ENCODE measurements at regions not wholly inside any gene's neighbourhood (a gene's known extent, or its start where the extent isn't known, plus 50 kb on each side); places are given as distances from the start of the nearest gene placed in this dataset.

- CTCF ChIA-PET, result no interaction called here
- no peak for TF ChIP-seq CTCF (IDR thresholded peaks at IDR 0.05; ENCODE audit: low read depth, low read length)
Measured at GRCh38 chr15:26455828-26456227, 317.0 kb downstream of the GABRB3 start.

GRCh38 chr15:26453914-26454313, 319.0 kb downstream of the GABRB3 start:
- DNase-seq (ENCODE audit: low read depth, low spot score), result no peak
- ChIA-PET CTCF (no interaction called here), POLR2A (no interaction called here)
- H3K27me3 ChIP-seq (ENCODE audit: control insufficient read depth, insufficient read depth, low read length), result no peaks in the 10 kb centered on the region
- H3K9me3 ChIP-seq (ENCODE audit: control insufficient read depth, insufficient read depth, low read length), result peaks cover 36% of the 10 kb centered on the region
- TF ChIP-seq CTCF (IDR thresholded peaks at IDR 0.05; ENCODE audit: low read depth, low read length), result no peak
- H3K27ac ChIP-seq (ENCODE audit: low read depth, low read length), result no peak overlapping the region
- no peak overlapping the region for H3K4me3 ChIP-seq (ENCODE audit: low read depth, low read length)

More at GRCh38 chr15:26455828-26456227, 317.0 kb downstream of the GABRB3 start:
- POLR2A ChIA-PET, result no interaction called here
- no peak for DNase-seq (ENCODE audit: low read depth, low spot score)
- Histone ChIP-seq H3K27me3 (ENCODE audit: control insufficient read depth, insufficient read depth, low read length) (no peaks in the 10 kb centered on the region), H3K27ac (ENCODE audit: low read depth, low read length) (no peak overlapping the region), H3K9me3 (ENCODE audit: control insufficient read depth, insufficient read depth, low read length) (peaks cover 34% of the 10 kb centered on the region), H3K4me3 (ENCODE audit: low read depth, low read length) (no peak overlapping the region)

- ChIA-PET POLR2A (no interaction called here), CTCF (no interaction called here)
- no peak for DNase-seq (ENCODE audit: low read depth, low spot score)
- Histone ChIP-seq H3K27ac (ENCODE audit: low read depth, low read length) (no peak overlapping the region), H3K9me3 (ENCODE audit: control insufficient read depth, insufficient read depth, low read length) (peaks cover 36% of the 10 kb centered on the region), H3K27me3 (ENCODE audit: control insufficient read depth, insufficient read depth, low read length) (no peaks in the 10 kb centered on the region), H3K4me3 (ENCODE audit: low read depth, low read length) (no peak overlapping the region)
- no peak for TF ChIP-seq CTCF (IDR thresholded peaks at IDR 0.05; ENCODE audit: low read depth, low read length)
Measured at GRCh38 chr15:26451995-26452394, 320.9 kb downstream of the GABRB3 start.

- DNase-seq (ENCODE audit: low read depth, low spot score), result no peak
- no peak overlapping the region for H3K27ac ChIP-seq (ENCODE audit: low read depth, low read length)
Measured at GRCh38 chr15:26449291-26449690, 323.6 kb downstream of the GABRB3 start.

GRCh38 chr15:26443321-26443720, 329.5 kb downstream of the GABRB3 start:
- POLR2A ChIA-PET, result no interaction called here

More at GRCh38 chr15:26449291-26449690, 323.6 kb downstream of the GABRB3 start:
- ChIA-PET POLR2A (no interaction called here), CTCF (no interaction called here)
- Histone ChIP-seq H3K27me3 (ENCODE audit: control insufficient read depth, insufficient read depth, low read length) (no peaks in the 10 kb centered on the region), H3K9me3 (ENCODE audit: control insufficient read depth, insufficient read depth, low read length) (peaks cover 17% of the 10 kb centered on the region), H3K4me3 (ENCODE audit: low read depth, low read length) (no peak overlapping the region)
- TF ChIP-seq CTCF (IDR thresholded peaks at IDR 0.05; ENCODE audit: low read depth, low read length), result no peak

More at GRCh38 chr15:26443321-26443720, 329.5 kb downstream of the GABRB3 start:
- no peak for TF ChIP-seq CTCF (IDR thresholded peaks at IDR 0.05; ENCODE audit: low read depth, low read length)
- H3K27ac ChIP-seq (ENCODE audit: low read depth, low read length), result no peak overlapping the region
- no peaks in the 10 kb centered on the region for H3K27me3 ChIP-seq (ENCODE audit: control insufficient read depth, insufficient read depth, low read length)
- CTCF ChIA-PET, result no interaction called here
- no peak for DNase-seq (ENCODE audit: low read depth, low spot score)
- no peak overlapping the region for H3K4me3 ChIP-seq (ENCODE audit: low read depth, low read length)
- peaks cover 15% of the 10 kb centered on the region for H3K9me3 ChIP-seq (ENCODE audit: control insufficient read depth, insufficient read depth, low read length)
